ENCODE measurements at regions not wholly inside any gene's neighbourhood (a gene's known extent, or its start where the extent isn't known, plus 50 kb on each side); places are given as distances from the start of the nearest gene placed in this dataset.
"Not testable (repeated sequence)": the region's sequence is repeated elsewhere in the genome, so short reads cannot be mapped to it uniquely, and the experiment has no call there.

- no peak for DNase-seq
Measured at GRCh38 chrX:1779626-1780025, 164.8 kb downstream of the ASMT start.

DNA sequence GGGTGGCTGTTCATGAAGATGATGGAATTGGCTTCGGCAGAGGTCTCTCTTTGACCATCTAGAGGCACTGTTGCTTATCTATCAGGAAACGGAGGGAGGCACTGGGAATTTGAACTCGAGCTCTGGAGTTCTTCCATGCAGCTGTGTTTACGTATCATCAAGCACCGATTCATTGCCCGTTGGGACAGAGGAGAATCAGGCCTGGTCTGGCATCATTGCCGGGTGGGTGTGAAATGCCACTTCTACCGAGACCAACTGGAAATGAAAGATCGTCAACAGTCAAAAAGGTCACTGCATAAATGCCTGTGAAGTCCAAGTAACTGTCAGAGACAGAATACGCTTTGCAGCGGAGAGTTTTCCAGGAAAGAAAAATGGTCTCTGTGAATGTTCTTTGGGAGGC lies 166.9 kb downstream of the ASMT start:
- peak; percentile 6 for DNase-seq

DNA sequence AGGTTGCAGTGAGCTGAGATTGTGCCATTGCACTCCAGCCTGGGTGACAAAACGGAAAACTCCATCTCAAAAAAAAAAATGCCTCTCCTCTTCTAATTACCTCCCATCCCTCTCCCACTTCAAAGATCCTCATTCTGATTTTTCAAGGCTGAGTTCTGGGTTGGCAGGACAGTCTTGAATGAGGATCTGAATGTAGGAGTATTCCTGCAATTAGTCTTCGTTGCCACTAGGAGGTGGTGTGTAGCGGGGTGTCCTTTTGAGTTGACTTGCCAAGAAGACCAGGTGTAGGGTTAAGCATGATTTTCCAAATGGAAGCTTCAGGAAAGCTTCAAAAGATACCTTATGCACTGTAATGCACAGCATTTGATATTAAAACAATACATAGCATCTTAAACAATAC lies 169.9 kb downstream of the ASMT start:
- DNase-seq, result no peak

DNA sequence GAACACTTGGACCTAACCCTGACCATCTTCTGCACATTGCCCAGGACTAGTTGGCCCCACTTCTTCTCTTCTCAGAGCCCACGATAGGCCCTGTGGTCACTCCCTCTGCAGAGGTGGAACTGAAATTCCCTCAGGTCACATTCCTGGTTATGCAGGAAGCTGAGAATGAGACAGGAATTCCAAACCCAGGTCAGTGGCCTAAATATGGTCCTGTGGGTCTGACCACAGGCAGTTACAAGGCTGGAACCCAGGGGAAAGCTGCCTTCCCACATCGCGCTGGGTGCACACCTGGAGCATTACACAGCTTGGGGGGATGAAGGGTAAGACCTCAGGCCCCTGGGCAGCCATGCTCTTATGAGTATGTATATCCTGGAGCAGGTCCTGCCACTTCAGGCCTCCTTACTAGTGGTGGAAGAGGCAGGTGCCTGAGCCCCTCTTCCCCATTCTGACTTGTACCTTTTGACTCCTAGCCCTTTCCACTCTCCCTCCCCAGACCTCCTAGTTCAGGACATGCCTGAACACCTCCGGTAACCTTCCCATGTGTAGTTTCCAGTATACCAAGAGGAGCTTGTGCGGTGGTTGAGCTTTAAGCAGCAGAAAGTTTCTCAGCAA lies 173.5 kb downstream of the ASMT start:
- no peak for DNase-seq

GRCh38 chrX:1792636-1793035 lies 177.8 kb downstream of the ASMT start:
- no peak for DNase-seq

GRCh38 chrX:1794586-1794985 lies 179.7 kb downstream of the ASMT start:
- no peak for DNase-seq

DNA sequence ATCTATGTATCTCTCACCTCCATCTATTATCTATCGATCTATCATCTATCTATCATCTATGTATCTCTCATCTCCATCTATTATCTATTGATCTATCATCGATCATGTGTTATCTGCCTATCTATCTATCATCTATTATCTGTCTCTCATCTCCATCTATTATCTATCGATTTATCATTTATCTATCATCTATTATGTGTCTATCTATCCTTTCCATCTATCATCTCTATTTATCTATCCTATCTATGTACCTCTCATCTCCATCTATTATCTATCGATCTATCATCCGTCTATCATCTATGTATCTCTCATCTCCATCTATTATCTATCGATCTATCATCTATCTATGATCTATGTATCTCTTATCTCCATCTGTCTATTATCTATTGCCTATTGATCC lies 188.1 kb downstream of the ASMT start:
- no peak for DNase-seq

- DNase-seq, result no peak
Measured at GRCh38 chrX:1803741-1804140, 188.9 kb downstream of the ASMT start.

DNA sequence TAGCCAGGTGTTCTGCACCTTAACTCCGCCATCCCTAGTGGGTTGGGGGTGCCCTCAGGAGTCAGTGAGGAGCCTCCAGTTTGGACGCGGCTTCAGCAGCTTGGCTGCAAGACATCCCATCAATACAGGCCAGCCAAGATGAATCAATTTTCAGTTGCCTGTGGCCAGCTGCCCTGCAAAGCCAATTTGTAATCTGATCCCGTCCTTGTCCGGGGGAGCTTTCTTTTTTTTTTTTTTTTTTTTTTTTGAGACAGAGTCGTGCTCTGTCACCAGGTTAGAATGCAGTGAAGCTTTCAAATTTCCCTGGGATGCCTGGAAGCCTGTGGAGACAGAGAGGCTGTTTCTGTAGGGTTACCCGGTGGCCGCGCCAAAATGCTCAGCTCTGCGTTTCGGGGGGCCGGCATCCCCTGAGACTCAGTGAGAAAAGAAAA lies 192.5 kb downstream of the ASMT start:
- no peak for DNase-seq

DNA sequence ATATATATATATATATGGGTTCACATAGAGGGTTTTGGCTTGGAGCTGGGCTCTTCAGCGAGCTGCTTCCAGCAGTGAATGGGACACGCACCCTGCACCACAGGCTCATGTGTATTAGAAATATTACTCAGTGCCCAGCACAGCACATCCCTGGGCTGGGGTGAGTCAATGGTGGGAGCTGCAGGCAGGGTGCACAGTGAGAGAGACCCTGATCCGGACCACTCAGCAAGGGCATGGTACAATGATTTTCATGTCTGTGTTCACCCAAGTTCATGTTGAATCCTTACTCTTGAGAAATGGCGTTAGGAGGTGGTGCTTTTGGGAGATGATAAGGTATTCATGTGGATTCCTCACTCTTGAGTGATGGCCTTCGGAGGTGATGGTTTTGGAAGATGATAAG lies 194.7 kb downstream of the ASMT start:
- no peak for DNase-seq

DNA sequence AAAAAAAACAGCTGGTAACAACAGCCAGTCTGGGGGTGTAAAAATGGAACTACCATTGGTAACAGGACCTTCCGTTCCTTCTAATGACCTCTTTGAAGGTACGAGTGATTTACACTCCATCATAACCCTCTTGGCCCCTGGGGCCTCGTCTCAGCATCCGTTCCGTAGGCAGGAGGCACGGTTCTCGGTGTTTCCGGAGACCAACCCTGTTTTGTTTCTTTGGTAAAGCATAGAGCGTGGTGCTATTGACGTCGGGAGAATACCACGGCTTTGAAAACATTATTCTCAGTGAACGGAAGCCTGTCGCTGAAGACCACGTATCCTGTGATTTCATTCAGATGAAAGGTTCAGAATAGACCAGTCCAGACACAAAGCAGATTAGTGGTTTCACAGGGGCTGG lies 198.9 kb downstream of the ASMT start:
- no peak for DNase-seq

- DNase-seq, result no peak
Measured at GRCh38 chrX:1815456-1816175, 200.8 kb downstream of the ASMT start.

DNA sequence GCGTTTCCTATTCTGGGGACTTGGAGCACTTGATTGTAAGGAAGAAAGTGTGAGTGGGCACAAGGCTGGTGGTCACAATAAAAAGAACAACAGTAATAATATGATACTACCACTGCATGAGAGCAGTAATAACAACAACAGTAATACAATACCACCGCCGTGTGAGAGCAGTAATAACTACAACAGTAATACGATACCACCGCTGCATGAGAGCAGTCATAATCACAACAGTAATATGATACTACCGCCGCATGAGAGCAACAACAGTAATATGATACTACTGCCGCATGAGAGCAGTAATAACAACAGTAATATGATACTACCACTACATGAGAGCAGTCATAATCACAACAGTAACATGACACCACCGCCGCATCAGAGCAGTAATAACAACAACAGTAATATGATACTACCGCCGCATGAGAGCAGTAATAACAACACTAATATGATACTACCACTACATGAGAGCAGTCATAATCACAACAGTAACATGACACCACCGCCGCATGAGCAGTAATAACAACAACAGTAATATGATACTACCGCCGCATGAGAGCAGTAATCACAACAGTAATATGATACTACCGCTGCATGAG lies 201.6 kb downstream of the ASMT start:
- not testable (repeated sequence) for DNase-seq

GRCh38 chrX:1821846-1822245 lies 207.0 kb downstream of the ASMT start:
- no peak for DNase-seq

GRCh38 chrX:1824855-1825254 lies 210.0 kb downstream of the ASMT start:
- DNase-seq, result no peak

- no peak for DNase-seq
Measured at GRCh38 chrX:1833656-1834360, 218.9 kb downstream of the ASMT start.

DNA sequence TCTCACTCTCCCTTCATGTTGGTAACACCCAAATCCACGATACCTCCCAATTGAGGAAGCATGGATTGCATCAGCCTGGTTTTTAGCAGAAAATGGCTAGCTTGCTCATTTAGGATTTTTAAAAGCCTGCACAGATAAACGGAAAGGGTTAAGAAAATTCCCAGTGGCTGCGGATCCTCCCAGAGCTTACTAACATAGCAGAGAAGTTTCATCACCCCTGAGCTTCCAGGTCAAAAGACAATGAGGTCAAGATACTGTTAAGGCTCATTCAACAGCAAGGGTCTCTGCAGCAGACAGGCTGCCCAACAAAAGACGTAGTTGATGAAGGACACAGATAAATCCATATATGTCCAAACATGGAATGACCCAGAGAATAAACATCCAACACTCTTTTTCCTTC lies 220.2 kb downstream of the ASMT start:
- no peak for DNase-seq

DNA sequence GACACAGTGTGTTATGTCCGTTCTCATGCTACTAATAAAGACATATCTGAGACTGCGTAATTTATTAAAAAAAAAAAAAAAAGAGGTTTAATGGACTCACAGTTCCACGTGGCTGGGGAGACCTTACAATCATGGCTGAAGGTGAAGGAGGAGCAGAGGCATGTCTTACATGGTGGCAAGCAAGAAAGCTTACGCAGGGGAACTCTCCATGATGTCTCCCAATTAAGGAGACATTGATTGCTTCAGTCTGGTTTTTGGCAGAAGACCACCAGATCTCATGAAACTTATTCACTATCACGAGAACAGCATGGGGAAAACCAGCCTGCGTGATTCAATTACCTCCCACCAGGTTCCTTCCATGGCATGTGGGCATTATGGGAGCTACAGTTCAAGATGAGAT lies 221.8 kb downstream of the ASMT start:
- DNase-seq, result no peak

GRCh38 chrX:1841746-1842145 lies 226.9 kb downstream of the ASMT start:
- DNase-seq, result no peak

DNA sequence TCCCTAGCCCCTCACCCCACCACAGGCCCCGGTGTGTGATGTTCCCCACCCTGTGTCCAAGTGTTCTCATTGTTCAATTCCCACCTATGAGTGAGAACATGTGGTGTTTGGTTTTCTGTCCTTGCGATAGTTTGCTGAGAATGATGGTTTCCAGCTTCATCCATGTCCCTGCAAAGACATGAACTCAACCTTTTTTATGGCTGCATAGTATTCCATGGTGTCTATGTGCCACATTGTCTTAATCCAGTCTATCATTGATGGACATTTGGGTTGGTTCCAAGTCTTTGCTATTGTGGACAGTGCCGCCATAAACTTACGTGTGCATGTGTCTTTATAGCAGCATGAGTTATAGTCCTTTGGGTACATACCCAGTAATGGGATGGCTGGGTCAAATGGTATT lies 232.1 kb downstream of the ASMT start:
- DNase-seq, result not testable (repeated sequence)

- DNase-seq, result not testable (repeated sequence)
Measured at GRCh38 chrX:1847790-1848189, 232.9 kb downstream of the ASMT start.

GRCh38 chrX:1851527-1851926 lies 236.7 kb downstream of the ASMT start:
- no peak for DNase-seq

DNA sequence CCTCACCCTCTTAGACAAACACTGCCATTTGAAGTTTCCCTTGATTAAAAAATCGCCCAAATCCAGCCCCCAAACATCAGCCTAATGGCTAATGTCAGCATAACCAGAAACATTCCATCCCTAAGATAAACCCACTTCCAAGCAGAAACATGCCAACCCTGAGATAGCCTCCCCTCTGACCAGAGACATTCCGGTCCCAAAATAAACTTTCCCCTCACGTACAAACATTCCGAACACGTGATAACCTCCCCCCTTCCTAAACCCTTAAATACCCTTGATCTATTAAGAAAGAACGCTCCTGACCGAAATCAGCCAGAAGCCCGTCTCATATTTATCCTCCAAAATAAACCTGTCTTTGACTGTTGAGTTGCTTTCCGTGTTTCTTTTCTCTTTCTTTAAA lies 237.2 kb downstream of the ASMT start:
- DNase-seq, result no peak

DNA sequence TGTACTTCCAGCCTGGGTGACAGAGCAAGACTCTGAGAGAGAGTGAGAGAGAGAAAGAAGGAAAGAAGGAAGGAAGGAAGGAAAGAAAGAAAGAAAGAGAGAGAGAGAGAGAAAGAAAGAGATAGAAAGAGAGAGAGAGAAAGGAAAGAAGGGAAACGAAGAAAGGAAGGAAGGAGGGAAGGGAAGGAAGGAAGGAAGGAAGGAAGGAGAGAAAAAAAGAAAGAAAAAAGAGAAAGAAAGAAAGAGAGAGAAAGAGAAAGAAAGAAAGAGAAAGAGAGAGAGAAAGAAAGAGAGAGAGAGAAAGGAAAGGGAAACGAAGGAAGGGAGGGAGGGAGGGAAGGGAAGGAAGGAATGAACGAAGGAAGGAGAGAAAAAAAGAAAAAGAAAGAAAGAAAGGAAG lies 238.6 kb downstream of the ASMT start:
- DNase-seq, result no peak
